ENCODE measurements at regions not wholly inside any gene's neighbourhood (a gene's known extent, or its start where the extent isn't known, plus 50 kb on each side); places are given as distances from the start of the nearest gene placed in this dataset.

DNA sequence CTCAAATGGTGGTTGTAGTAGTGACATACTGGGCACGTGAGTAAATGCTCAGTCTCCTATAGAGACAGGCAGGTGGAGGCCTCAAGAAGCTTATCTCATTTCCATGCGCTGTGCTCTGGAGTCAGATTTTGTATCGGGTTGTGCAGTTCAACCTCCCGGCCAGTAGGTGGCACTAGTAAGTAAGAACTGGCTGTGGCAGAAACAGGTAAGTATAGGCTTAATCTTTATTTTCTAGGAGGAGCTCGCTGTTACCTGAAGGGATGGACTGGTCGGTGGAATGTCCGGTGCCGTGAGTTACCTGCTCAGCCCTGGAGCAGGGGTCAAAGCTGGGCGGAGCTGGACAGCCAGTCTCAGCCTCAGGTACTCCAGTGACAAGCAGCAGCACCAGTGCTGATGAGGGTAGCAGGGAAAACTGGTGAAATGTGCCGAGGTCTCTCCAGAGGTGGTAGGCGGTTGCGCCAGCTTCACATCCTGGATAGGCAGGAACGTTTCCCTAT, 880.1 kb upstream of the SEMA6A start:
- Histone ChIP-seq H3K36me3 (ENCODE audit: insufficient read depth, low read length) (no peaks in the 10 kb centered on the region), H3K9me2 (ENCODE audit: insufficient read depth, low read length) (no peaks in the 10 kb centered on the region), H3K9me3 (ENCODE audit: low read length) (no peaks in the 10 kb centered on the region), H3K27ac (ENCODE audit: low read depth, low read length, poor library complexity, severe bottlenecking) (no peak overlapping the region), H3K4me2 (ENCODE audit: low read length) (peak overlapping the region; percentile 76), H4K20me1 (ENCODE audit: insufficient read depth, low read length) (no peaks in the 10 kb centered on the region), H3K4me3 (ENCODE audit: low read depth, low read length, poor library complexity, severe bottlenecking) (peak overlapping the region; percentile 53), H3K79me2 (ENCODE audit: insufficient read depth, low read depth, low read length) (no peaks in the 10 kb centered on the region), H3K4me1 (ENCODE audit: insufficient read depth, low read length, poor library complexity, severe bottlenecking) (no peaks in the 10 kb centered on the region), H2AFZ (ENCODE audit: low read length) (peak overlapping the region; percentile 97)
- TF ChIP-seq, protein P1, sequence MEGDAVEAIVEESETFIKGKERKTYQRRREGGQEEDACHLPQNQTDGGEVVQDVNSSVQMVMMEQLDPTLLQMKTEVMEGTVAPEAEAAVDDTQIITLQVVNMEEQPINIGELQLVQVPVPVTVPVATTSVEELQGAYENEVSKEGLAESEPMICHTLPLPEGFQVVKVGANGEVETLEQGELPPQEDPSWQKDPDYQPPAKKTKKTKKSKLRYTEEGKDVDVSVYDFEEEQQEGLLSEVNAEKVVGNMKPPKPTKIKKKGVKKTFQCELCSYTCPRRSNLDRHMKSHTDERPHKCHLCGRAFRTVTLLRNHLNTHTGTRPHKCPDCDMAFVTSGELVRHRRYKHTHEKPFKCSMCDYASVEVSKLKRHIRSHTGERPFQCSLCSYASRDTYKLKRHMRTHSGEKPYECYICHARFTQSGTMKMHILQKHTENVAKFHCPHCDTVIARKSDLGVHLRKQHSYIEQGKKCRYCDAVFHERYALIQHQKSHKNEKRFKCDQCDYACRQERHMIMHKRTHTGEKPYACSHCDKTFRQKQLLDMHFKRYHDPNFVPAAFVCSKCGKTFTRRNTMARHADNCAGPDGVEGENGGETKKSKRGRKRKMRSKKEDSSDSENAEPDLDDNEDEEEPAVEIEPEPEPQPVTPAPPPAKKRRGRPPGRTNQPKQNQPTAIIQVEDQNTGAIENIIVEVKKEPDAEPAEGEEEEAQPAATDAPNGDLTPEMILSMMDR (conservative IDR thresholded peaks at IDR 0.05; ENCODE audit: low read length) = peak; percentile 92
- TF ChIP-seq EZH2phosphoT487 (IDR thresholded peaks at IDR 0.05; ENCODE audit: borderline replicate concordance, low read depth, low read length) = no peak
- intact Hi-C loops (cut with micrococcal nuclease; ENCODE audit: unreplicated experiment) = loop anchor here (1.0 to 10.0 kb wide), 2 partner anchors 1160 to 1338 kb away; no protein-coding TSS in a partner anchor
- BruUV-seq (replicated peaks) = no TSS peak
- POLR2A ChIA-PET = interaction anchor here (1.0 kb wide), 1 partner anchor 66 kb away, joined by 3 read pairs; no protein-coding TSS in a partner anchor
- peak; percentile 57 for DNase-seq (ENCODE audit: low spot score)
- CTCF ChIA-PET (ENCODE audit: unreplicated experiment) = no interaction called here

GRCh38 chr5:117436846-117437245, 862.2 kb upstream of the SEMA6A start:
- BruUV-seq (replicated peaks) = no TSS peak
- Histone ChIP-seq H2AFZ (ENCODE audit: low read length) (no peak overlapping the region), H3K9me3 (ENCODE audit: low read length) (no peaks in the 10 kb centered on the region), H3K4me1 (ENCODE audit: insufficient read depth, low read length, poor library complexity, severe bottlenecking) (no peaks in the 10 kb centered on the region), H4K20me1 (ENCODE audit: insufficient read depth, low read length) (no peaks in the 10 kb centered on the region), H3K36me3 (ENCODE audit: insufficient read depth, low read length) (no peaks in the 10 kb centered on the region), H3K4me2 (ENCODE audit: low read length) (no peak overlapping the region), H3K9me2 (ENCODE audit: insufficient read depth, low read length) (no peaks in the 10 kb centered on the region), H3K27ac (ENCODE audit: low read depth, low read length, poor library complexity, severe bottlenecking) (no peak overlapping the region), H3K4me3 (ENCODE audit: low read depth, low read length, poor library complexity, severe bottlenecking) (no peak overlapping the region), H3K79me2 (ENCODE audit: insufficient read depth, low read depth, low read length) (no peaks in the 10 kb centered on the region)
- TF ChIP-seq EZH2phosphoT487 (IDR thresholded peaks at IDR 0.05; ENCODE audit: borderline replicate concordance, low read depth, low read length) = no peak
- TF ChIP-seq, protein P1 (conservative IDR thresholded peaks at IDR 0.05; ENCODE audit: low read length) = no peak
- DNase-seq (ENCODE audit: low spot score) = no peak
- POLR2A ChIA-PET = no interaction called here
- CTCF ChIA-PET (ENCODE audit: unreplicated experiment) = no interaction called here
- intact Hi-C loops (cut with micrococcal nuclease; ENCODE audit: unreplicated experiment) = no loop called here

- Histone ChIP-seq H3K36me3 (ENCODE audit: insufficient read depth, low read length) (no peaks in the 10 kb centered on the region), H3K4me1 (ENCODE audit: insufficient read depth, low read length, poor library complexity, severe bottlenecking) (no peaks in the 10 kb centered on the region), H3K9me2 (ENCODE audit: insufficient read depth, low read length) (no peaks in the 10 kb centered on the region), H3K4me3 (ENCODE audit: low read depth, low read length, poor library complexity, severe bottlenecking) (no peak overlapping the region), H2AFZ (ENCODE audit: low read length) (no peak overlapping the region), H3K9me3 (ENCODE audit: low read length) (no peaks in the 10 kb centered on the region), H4K20me1 (ENCODE audit: insufficient read depth, low read length) (no peaks in the 10 kb centered on the region), H3K27ac (ENCODE audit: low read depth, low read length, poor library complexity, severe bottlenecking) (no peak overlapping the region), H3K79me2 (ENCODE audit: insufficient read depth, low read depth, low read length) (no peaks in the 10 kb centered on the region), H3K4me2 (ENCODE audit: low read length) (no peak overlapping the region)
- BruUV-seq (replicated peaks) = no TSS peak
- ChIA-PET POLR2A (no interaction called here), CTCF (ENCODE audit: unreplicated experiment) (no interaction called here)
- intact Hi-C loops (cut with micrococcal nuclease; ENCODE audit: unreplicated experiment) = no loop called here
- TF ChIP-seq, protein P1 (conservative IDR thresholded peaks at IDR 0.05; ENCODE audit: low read length) = no peak
- TF ChIP-seq EZH2phosphoT487 (IDR thresholded peaks at IDR 0.05; ENCODE audit: borderline replicate concordance, low read depth, low read length) = no peak
- DNase-seq (ENCODE audit: low spot score) = no peak
Measured at GRCh38 chr5:117435203-117435602, 860.6 kb upstream of the SEMA6A start.
